NCI-H526 (cell line): ENCODE measurements at regions not wholly inside any gene's neighbourhood (a gene's known extent, or its start where the extent isn't known, plus 50 kb on each side); places are given as distances from the start of the nearest gene placed in this dataset.

ENCODE experiments used
- DNase-seq, 2 experiments: peaks; one replicate each; lab custom pipeline; 2025; lab: John Stamatoyannopoulos, UW

- DNase-seq: peak; percentile 12 to 24
Measured at GRCh38 chr7:108973075-108973474, 403.4 kb downstream of the DNAJB9 start.

GRCh38 chr7:108974641-108975040 is 405.0 kb downstream of the DNAJB9 start:
- DNase-seq: no peak

- DNase-seq: no peak
Measured at GRCh38 chr7:108985037-108985436, 415.4 kb downstream of the DNAJB9 start.

GRCh38 chr7:108989319-108989718 is 419.6 kb downstream of the DNAJB9 start:
- no peak for DNase-seq

GRCh38 chr7:108997480-108997879 is 427.8 kb downstream of the DNAJB9 start:
- DNase-seq: no peak

- no peak for DNase-seq
Measured at GRCh38 chr7:109003742-109004141, 434.1 kb downstream of the DNAJB9 start.

GRCh38 chr7:109009636-109010035 is 440.0 kb downstream of the DNAJB9 start:
- DNase-seq: no peak

- no peak for DNase-seq
Measured at GRCh38 chr7:109020251-109020650, 450.6 kb downstream of the DNAJB9 start.

GRCh38 chr7:109021390-109021789 is 451.7 kb downstream of the DNAJB9 start:
- DNase-seq: no peak

- no peak for DNase-seq
Measured at GRCh38 chr7:109029866-109030265, 460.2 kb downstream of the DNAJB9 start.

GRCh38 chr7:109044691-109045090 is 475.0 kb downstream of the DNAJB9 start:
- no peak for DNase-seq

GRCh38 chr7:109049366-109049765 is 479.7 kb downstream of the DNAJB9 start:
- no peak for DNase-seq

GRCh38 chr7:109059089-109059488 is 489.4 kb downstream of the DNAJB9 start:
- DNase-seq: no peak

GRCh38 chr7:109062798-109063197 is 493.1 kb downstream of the DNAJB9 start:
- DNase-seq: no peak

- no peak for DNase-seq
Measured at GRCh38 chr7:109073543-109073942, 503.9 kb downstream of the DNAJB9 start.

- no peak for DNase-seq
Measured at GRCh38 chr7:109076396-109076972, 506.8 kb downstream of the DNAJB9 start.

- no peak for DNase-seq
Measured at GRCh38 chr7:109091042-109091441, 521.4 kb downstream of the DNAJB9 start.

- DNase-seq: peak in 1 of 2 experiments; percentile 4
Measured at GRCh38 chr7:109092268-109092667, 522.6 kb downstream of the DNAJB9 start.

- DNase-seq: no peak
Measured at GRCh38 chr7:109101332-109101731, 531.7 kb downstream of the DNAJB9 start.

GRCh38 chr7:109109558-109109957 is 539.9 kb downstream of the DNAJB9 start:
- no peak for DNase-seq

GRCh38 chr7:109111086-109111485 is 541.4 kb downstream of the DNAJB9 start:
- no peak for DNase-seq

GRCh38 chr7:109121599-109122300 is 552.1 kb downstream of the DNAJB9 start:
- DNase-seq: no peak

- DNase-seq: no peak
Measured at GRCh38 chr7:109125001-109125400, 555.3 kb downstream of the DNAJB9 start.
